HG03439 (cell line): ENCODE measurements at regions not wholly inside any gene's neighbourhood (a gene's known extent, or its start where the extent isn't known, plus 50 kb on each side); places are given as distances from the start of the nearest gene placed in this dataset.
"Not testable (repeated sequence)": the region's sequence is repeated elsewhere in the genome, so short reads cannot be mapped to it uniquely, and the experiment has no call there.

ENCODE experiments used
- ATAC-seq: cut with Tn5 transposase; IDR thresholded peaks from one replicate; pipeline ENCODE4 v1.9.1; 2021; ENCODE audit warnings: mild to moderate bottlenecking, moderate library complexity; ENCODE audit not compliant: unreplicated experiment

- no peak for ATAC-seq
Observed at GRCh38 chr2:150219861-150220260, 267.6 kb downstream of the RND3 start.

- ATAC-seq: no peak
Observed at GRCh38 chr2:150215041-150215440, 272.4 kb downstream of the RND3 start.

DNA sequence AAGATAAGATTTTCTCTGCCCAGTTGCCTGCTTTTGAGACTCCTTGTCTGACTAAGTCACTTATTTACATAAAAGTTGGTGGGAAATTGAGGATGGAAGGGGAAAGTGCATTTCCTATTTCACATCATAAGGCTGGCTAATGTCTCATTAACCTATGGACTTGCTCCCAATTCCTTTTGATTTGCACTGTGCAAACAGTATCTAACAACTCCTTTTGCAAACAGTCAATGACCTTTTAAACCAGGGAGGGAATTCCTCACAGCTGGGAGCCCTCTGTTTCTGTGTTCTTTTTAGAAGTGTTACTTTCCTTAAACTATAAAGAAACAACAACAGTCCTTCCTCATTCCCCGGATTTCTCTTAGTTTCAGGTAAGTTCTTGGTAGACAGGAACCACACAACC lies 272.8 kb downstream of the RND3 start:
- no peak for ATAC-seq

GRCh38 chr2:150212722-150213171 lies 274.7 kb downstream of the RND3 start:
- no peak for ATAC-seq

- no peak for ATAC-seq
Observed at GRCh38 chr2:150211164-150211631, 276.3 kb downstream of the RND3 start.

DNA sequence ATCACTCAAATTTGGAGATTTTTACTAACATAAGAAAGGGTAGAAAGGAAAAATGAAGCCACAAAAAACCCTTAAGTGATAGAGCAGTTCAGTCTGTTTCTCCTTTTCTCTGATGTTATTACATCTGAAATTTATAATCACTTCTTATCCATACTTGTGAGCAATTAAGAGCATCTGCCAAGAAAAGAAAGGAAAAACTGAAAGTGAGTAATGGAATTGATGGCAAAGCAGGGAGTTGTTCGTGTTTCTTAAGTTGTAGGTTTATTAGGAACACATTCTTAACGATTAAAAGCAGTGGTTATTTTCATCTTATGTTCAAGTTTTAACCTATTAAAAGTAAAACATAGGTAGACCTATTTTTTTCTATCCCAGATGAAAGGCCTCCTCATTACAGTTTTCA lies 277.7 kb downstream of the RND3 start:
- ATAC-seq: no peak

- no peak for ATAC-seq
Observed at GRCh38 chr2:150208689-150209088, 278.8 kb downstream of the RND3 start.

DNA sequence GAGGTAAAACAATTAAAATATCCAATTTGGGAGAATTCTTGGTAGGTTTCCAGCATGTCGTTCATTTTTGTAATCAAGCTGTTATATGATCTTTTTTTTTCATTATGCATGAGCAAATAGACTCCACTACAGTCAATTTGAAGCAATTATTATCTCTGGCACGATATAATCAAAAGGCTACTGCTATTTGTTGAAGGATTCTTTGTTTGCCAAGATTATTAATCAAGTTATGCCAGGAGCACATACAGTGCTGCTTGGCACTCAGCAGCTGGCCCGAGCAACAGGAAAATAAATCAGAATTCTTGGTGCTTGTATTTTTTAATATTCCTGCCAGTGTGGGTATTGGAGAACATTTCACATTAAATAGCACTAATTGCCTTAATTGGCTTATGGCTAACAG lies 279.5 kb downstream of the RND3 start:
- no peak for ATAC-seq

- no peak for ATAC-seq
Observed at GRCh38 chr2:150204451-150204850, 283.0 kb downstream of the RND3 start.

DNA sequence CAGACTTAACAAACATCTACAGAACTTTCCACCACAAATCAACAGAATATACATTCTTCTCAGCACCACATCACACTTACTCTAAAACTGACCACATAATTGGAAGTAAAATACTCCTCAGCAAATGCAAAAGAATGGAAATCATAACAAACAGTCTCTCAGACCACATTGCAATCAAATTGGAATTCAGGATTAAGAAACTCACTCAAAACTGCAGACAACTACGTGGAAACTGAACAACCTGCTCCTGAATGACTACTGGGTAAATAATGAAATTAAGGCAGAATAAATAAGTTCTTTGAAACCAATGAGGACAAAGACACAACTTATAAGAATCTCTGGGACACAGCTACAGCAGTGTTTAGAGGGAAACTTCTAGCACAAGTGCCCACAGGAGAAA lies 292.7 kb downstream of the RND3 start:
- ATAC-seq: not testable (repeated sequence)

DNA sequence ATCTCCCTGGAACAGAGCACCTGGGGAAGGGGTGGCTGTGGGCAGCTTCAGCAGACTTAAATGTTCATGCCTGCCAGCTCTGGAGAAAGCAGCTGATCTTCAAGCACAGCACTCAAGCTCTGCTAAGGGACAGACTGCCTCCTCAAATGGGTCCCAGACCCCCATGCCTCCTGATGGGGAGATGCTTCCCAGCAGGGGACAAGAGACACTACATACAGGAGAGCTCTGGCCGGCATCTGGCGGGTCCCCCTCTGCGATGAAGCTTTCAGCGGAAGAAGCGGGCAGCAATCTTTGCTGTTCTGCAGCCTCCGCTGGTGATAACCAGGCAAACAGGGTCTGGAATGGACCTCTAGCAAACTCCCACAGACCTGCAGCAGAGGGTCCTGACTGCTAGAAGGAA lies 294.8 kb downstream of the RND3 start:
- ATAC-seq: no peak

DNA sequence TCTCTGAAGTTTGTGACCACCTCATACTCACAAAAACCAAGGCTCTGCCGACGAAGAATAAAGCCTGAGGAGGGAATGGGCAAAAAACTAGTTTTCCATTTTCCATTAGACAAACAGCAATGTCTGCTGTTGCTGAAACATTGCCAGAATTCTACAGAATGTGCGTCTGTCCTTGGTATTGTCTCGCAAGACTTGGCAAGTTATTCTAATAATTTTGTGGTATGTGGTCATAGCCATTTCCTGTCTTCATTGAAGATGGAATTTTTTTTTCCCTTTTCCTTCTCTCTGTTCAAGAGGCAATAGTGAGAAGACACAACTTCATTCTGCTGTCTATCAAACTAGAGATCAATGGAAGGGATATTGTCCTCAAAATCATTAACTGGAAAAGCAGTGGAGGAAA lies 296.1 kb downstream of the RND3 start:
- no peak for ATAC-seq

DNA sequence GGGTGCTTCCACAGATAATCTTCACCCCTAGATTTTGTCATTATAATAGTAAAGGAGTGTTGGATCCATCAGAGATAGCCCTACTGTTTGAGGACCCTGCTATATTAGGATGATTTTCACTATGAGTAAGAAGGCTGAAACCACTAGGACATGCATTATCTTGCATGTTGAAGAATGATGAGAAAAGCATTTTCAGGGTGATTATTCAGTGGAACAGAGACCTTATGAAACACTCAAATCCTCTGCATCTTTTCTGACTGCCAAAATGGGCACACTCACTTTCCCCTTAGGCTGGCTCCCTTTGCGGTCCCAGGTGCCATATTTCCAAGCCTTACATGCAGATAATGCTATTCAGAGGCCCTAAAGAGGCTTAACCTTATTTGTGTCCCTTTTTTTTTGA lies 296.9 kb downstream of the RND3 start:
- no peak for ATAC-seq

DNA sequence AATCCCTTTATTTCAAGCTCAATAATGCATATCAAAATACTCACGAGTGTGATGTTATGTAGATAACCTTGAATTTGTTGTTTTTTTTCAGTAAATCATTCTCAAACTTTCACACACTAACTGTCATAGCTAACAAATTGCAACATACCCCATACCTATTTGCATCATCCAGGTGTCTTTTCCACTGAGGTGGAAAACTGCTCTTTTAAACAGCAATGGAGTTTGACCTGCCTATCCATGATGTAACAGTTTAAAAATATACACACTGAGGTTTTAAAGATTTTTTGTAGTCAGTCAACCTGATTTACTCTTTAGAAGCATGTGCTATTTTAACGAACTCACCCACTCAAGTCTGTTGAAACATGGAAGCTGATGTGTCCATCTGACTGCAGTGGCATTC lies 298.7 kb downstream of the RND3 start:
- no peak for ATAC-seq

GRCh38 chr2:150188177-150188576 lies 299.3 kb downstream of the RND3 start:
- ATAC-seq: no peak

GRCh38 chr2:150182566-150183235 lies 304.8 kb downstream of the RND3 start:
- no peak for ATAC-seq

- no peak for ATAC-seq
Observed at GRCh38 chr2:150178591-150178990, 308.9 kb downstream of the RND3 start.

DNA sequence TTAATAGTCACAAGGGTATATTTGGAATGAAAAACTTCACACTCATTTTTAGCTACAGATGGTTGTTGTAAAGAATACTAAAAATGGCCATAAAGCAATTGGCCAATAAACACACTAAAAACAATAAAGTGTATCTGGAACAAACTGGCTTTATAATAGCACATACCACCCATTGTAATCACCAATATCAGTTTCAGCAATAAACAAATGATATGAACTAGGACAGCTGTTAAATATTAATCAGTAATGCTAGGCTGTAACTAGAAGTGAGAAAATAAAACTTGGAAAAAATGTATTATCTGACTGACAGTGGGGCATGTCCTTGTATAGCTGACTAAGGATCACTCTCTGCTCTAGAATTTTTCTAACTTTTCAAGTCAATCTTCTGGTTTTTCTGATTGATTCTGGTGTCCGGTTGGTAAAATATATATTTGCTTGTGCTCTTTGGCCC lies 312.5 kb downstream of the RND3 start:
- ATAC-seq: no peak

GRCh38 chr2:150174056-150174805 lies 313.2 kb downstream of the RND3 start:
- ATAC-seq: no peak

- no peak for ATAC-seq
Observed at GRCh38 chr2:150171065-150171548, 316.4 kb downstream of the RND3 start.

- ATAC-seq: no peak
Observed at GRCh38 chr2:150169237-150169629, 318.2 kb downstream of the RND3 start.

GRCh38 chr2:150168595-150169236 lies 318.8 kb downstream of the RND3 start:
- no peak for ATAC-seq
